ENCODE measurements at regions not wholly inside any gene's neighbourhood (a gene's known extent, or its start where the extent isn't known, plus 50 kb on each side); places are given as distances from the start of the nearest gene placed in this dataset.

GRCh38 chr2:19124135-19124534 lies 234.3 kb downstream of the OSR1 start:
- no peaks in the 10 kb centered on the region for H3K9me3 Mint-ChIP-seq
- no peaks in the 10 kb centered on the region for H3K36me3 Mint-ChIP-seq

DNA sequence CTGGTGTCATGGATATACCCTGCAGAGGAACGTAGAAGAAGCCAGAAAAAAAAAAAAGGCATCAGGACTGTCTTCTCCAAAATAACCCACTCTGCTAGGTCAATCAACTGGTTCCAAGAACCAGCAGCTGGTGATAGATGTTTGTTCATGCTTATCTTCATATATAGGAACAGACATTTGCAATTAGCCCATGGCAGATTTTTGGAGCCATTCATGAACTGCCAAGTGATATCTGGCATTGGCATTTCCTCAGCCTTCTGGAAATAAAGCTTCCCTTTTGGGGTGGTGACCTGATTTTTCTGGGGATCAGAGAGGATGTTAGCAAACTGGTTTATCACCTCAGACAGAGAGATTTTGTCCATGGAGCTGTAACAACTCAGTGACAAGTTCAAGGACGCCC lies 234.9 kb downstream of the OSR1 start:
- H3K4me3 Mint-ChIP-seq, result no peak overlapping the region

More at GRCh38 chr2:19124135-19124534, 234.3 kb downstream of the OSR1 start:
- Mint-ChIP-seq H3K4me1 (no peaks in the 10 kb centered on the region), H3K27ac (no peak overlapping the region), H3K27me3 (no peaks in the 10 kb centered on the region), H3K4me3 (no peak overlapping the region)
- DNase-seq, result no peak
- no peak for ATAC-seq (replicated peaks)

GRCh38 chr2:19122220-19122619 lies 236.2 kb downstream of the OSR1 start:
- DNase-seq (no peak), ATAC-seq (replicated peaks) (no peak)
- Mint-ChIP-seq H3K4me1 (no peaks in the 10 kb centered on the region), H3K9me3 (peaks cover 4 to 6% of the 10 kb centered on the region in 2 donors), H3K27ac (no peak overlapping the region), H3K27me3 (no peaks in the 10 kb centered on the region), H3K36me3 (peaks cover 0 to 3% of the 10 kb centered on the region in 2 donors), H3K4me3 (no peak overlapping the region)

More for the DNA sequence above, 234.9 kb downstream of the OSR1 start:
- Mint-ChIP-seq H3K9me3 (no peaks in the 10 kb centered on the region), H3K27me3 (no peaks in the 10 kb centered on the region), H3K27ac (no peak overlapping the region), H3K36me3 (no peaks in the 10 kb centered on the region), H3K4me1 (no peaks in the 10 kb centered on the region)
- ATAC-seq (replicated peaks) (no peak), DNase-seq (no peak)

DNA sequence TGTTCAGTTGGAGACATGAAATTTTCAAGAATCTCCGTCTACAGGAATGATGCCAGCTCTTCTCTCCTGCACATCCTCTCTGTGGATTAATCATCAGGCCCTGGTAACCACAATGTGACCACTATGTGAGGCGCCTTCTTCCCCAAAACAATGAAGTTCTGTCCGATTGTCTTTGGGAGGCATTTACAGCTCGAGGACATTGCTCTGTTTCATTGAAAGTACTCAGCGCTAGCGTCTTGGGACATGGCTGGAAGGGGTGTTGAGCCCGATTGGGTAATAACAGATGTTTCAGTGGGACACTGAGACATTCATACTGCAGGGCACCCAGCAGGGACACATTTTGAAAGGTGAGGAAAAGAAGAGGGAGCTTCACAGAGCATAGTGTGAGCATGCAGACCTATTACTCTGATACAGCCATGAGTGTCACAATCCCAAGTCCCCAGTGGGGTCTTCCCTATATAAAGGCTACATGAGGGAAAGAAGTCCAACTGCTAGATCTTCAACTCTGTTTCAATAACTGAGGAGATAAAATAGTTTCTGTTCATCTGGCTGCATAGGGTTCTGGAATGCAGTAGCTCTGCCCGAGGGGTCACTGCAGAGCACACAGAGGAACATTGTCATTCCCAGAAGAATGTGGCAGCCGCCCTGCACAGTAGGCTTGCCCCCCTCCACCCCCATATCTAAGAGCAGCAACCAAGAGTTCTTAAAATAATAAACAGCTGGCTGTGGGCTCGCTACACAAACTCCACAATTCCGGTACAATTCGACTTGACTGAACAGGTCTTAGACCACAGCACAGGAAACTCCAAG lies 237.3 kb downstream of the OSR1 start:
- Mint-ChIP-seq H3K9me3 (peaks cover 4 to 6% of the 10 kb centered on the region in 2 donors), H3K36me3 (peaks cover 0 to 3% of the 10 kb centered on the region in 2 donors), H3K27me3 (no peaks in the 10 kb centered on the region), H3K27ac (no peak overlapping the region), H3K4me3 (no peak overlapping the region), H3K4me1 (no peaks in the 10 kb centered on the region)
- ATAC-seq (replicated peaks), result no peak
- DNase-seq, result no peak

- Mint-ChIP-seq H3K9me3 (peaks cover 4 to 6% of the 10 kb centered on the region in 2 donors), H3K27me3 (no peaks in the 10 kb centered on the region), H3K4me3 (no peak overlapping the region), H3K4me1 (no peaks in the 10 kb centered on the region), H3K27ac (no peak overlapping the region), H3K36me3 (peaks cover 0 to 3% of the 10 kb centered on the region in 2 donors)
- no peak for ATAC-seq (replicated peaks)
- no peak for DNase-seq
Measured at GRCh38 chr2:19120181-19120580, 238.2 kb downstream of the OSR1 start.

GRCh38 chr2:19119326-19120001 lies 239.0 kb downstream of the OSR1 start:
- H3K9me3 Mint-ChIP-seq, result peaks cover 4 to 6% of the 10 kb centered on the region in 2 donors
- no peak overlapping the region for H3K27ac Mint-ChIP-seq
- ATAC-seq (replicated peaks) (no peak), DNase-seq (no peak)
- H3K4me1 Mint-ChIP-seq, result no peaks in the 10 kb centered on the region
- H3K27me3 Mint-ChIP-seq, result no peaks in the 10 kb centered on the region
- peaks cover 0 to 3% of the 10 kb centered on the region in 2 donors for H3K36me3 Mint-ChIP-seq
- no peak overlapping the region for H3K4me3 Mint-ChIP-seq

DNA sequence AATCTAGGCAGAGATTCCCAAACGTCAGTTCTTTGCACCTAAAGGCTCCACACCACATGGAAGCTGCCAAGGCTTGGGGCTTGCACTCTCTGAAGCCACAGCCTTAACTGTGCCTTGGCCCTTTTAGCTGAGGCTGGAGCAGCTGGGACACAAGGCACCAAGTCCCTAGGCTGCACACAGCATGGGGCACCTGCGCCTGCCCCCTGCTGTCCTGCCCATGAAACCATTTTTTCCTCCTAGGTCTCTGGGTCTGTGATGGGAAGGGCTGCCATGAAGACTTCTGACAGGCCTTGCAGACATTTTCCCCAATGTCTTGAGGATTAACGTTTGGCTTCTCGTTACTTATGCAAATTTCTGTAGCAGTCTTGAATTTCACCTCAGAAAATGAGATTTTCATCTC lies 241.5 kb downstream of the OSR1 start:
- H3K27me3 Mint-ChIP-seq, result no peaks in the 10 kb centered on the region
- peaks cover 4 to 6% of the 10 kb centered on the region in 2 donors for H3K9me3 Mint-ChIP-seq
- H3K4me3 Mint-ChIP-seq, result no peak overlapping the region
- peaks cover 0 to 3% of the 10 kb centered on the region in 2 donors for H3K36me3 Mint-ChIP-seq
- DNase-seq (no peak), ATAC-seq (replicated peaks) (no peak)
- no peaks in the 10 kb centered on the region for H3K4me1 Mint-ChIP-seq
- H3K27ac Mint-ChIP-seq, result no peak overlapping the region

DNA sequence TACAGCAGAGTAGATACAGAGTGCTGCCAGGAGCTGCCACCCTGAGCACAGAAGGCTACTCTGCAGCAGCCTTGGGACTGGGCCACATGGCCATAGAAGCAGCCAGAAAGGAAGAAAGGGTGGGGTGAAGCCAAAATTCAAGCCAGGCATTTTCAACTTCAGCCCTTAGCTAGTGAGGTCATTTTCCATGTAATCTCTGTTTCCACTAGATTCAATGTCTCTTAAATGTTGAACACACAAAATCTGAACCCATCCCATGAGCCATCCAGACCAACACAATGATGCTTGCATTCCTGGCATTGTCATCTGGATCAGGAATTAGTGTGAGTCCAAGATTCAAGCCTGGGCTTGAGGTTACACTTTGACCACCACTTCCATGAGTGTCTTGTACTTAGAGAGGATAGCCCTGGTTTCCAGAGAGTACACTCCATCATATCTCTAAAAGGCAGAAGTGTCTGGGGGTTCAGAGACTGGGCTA lies 243.6 kb downstream of the OSR1 start:
- no peaks in the 10 kb centered on the region for H3K27me3 Mint-ChIP-seq
- DNase-seq (no peak), ATAC-seq (replicated peaks) (no peak)
- peaks cover 0 to 3% of the 10 kb centered on the region in 2 donors for H3K36me3 Mint-ChIP-seq
- H3K4me3 Mint-ChIP-seq, result no peak overlapping the region
- peaks cover 4 to 6% of the 10 kb centered on the region in 2 donors for H3K9me3 Mint-ChIP-seq
- H3K4me1 Mint-ChIP-seq, result no peaks in the 10 kb centered on the region
- H3K27ac Mint-ChIP-seq, result no peak overlapping the region

DNA sequence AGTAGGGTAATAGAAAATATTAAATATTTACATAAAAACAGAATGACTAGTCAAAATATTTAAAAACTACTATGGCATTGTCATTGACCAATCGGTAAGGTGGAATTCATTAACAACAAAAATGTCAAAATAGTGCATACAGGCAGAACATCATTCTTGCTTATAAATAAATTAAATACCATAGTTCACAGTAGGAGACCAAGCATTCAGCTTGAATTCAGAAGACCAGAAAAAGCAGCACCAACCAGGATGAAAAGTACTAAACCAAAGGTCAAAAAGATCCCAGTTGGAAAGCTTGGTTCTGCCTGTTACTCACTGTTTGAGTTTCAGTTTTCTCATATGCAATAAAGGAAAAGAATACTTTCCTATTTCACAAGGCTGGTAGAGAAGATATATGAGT lies 244.3 kb downstream of the OSR1 start:
- H3K4me3 Mint-ChIP-seq, result no peak overlapping the region
- ATAC-seq (replicated peaks), result no peak
- peaks cover 0 to 3% of the 10 kb centered on the region in 2 donors for H3K36me3 Mint-ChIP-seq
- no peak overlapping the region for H3K27ac Mint-ChIP-seq
- peaks cover 4 to 6% of the 10 kb centered on the region in 2 donors for H3K9me3 Mint-ChIP-seq
- no peaks in the 10 kb centered on the region for H3K4me1 Mint-ChIP-seq
- no peaks in the 10 kb centered on the region for H3K27me3 Mint-ChIP-seq
- no peak for DNase-seq

DNA sequence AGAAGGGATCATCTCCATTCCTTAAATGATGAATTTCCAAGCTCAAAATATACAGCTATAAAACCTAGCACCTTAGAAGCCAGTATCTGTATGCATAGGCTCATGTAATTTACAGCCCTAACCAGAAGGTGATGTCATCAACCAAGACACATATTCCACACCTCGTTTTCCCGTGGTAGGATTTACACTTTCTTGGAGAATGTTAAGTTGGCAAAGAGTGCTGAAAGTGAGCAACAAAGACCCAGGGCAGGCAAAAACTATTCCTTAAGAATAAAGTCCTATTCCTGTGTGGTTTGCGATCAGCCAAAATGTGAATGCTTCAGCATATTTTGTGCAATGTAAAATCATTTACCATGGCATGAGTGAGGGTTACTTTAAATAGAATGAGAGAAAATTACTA lies 247.1 kb downstream of the OSR1 start:
- H3K4me1 Mint-ChIP-seq, result no peaks in the 10 kb centered on the region
- no peaks in the 10 kb centered on the region for H3K36me3 Mint-ChIP-seq
- no peak overlapping the region for H3K27ac Mint-ChIP-seq
- ATAC-seq (replicated peaks) (no peak), DNase-seq (no peak)
- H3K27me3 Mint-ChIP-seq, result no peaks in the 10 kb centered on the region
- H3K9me3 Mint-ChIP-seq, result no peaks in the 10 kb centered on the region
- H3K4me3 Mint-ChIP-seq, result no peak overlapping the region

DNA sequence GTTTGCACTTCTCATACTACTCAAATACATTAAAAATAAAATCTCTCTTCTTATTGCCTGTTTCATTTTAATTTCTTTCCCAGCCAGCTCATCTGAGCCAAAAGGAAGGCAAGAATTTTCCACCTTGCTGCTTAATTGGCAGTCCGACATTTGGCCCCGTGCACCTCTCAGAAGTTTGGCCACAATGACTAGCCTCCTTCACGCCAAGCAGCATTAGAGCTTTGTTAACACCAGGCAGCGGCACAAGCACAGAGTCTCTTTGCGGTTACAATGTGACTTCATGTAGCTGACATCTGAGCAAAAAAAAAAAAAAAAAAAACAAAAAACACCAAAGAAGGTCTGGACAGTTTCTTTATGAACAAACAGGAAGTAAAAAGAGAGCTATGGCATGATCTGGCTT lies 248.9 kb downstream of the OSR1 start:
- no peaks in the 10 kb centered on the region for H3K4me1 Mint-ChIP-seq
- no peaks in the 10 kb centered on the region for H3K36me3 Mint-ChIP-seq
- DNase-seq, result no peak
- H3K9me3 Mint-ChIP-seq, result peaks cover 0 to 2% of the 10 kb centered on the region in 2 donors
- no peak for ATAC-seq (replicated peaks)
- no peak overlapping the region for H3K4me3 Mint-ChIP-seq
- no peaks in the 10 kb centered on the region for H3K27me3 Mint-ChIP-seq
- H3K27ac Mint-ChIP-seq, result no peak overlapping the region

DNA sequence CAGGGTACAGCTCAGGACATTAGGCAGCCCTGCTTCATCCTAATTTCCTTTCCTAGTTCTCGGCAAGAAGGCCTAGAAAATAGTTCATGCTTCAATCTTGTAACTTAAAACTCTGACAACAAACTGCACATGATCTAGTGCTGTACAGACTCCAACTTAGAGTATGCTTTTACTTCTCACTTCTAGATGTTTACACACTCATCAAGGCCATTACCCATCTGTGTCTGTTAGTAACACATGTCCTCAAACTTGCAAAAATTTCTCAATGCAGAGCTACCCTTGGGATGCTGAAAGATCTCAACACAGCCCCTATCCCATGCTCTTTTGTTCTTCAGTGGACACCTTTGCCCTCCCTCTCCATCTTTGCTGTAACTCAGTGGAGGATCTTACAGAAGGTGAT lies 252.0 kb downstream of the OSR1 start:
- H3K36me3 Mint-ChIP-seq, result no peaks in the 10 kb centered on the region
- peaks cover 0 to 2% of the 10 kb centered on the region in 2 donors for H3K9me3 Mint-ChIP-seq
- no peak overlapping the region for H3K27ac Mint-ChIP-seq
- H3K4me3 Mint-ChIP-seq, result no peak overlapping the region
- DNase-seq (no peak), ATAC-seq (replicated peaks) (no peak)
- no peaks in the 10 kb centered on the region for H3K4me1 Mint-ChIP-seq
- H3K27me3 Mint-ChIP-seq, result no peaks in the 10 kb centered on the region

GRCh38 chr2:19104503-19104902 lies 253.9 kb downstream of the OSR1 start:
- ATAC-seq (replicated peaks) (no peak), DNase-seq (no peak)
- H3K9me3 Mint-ChIP-seq, result peaks cover 0 to 2% of the 10 kb centered on the region in 2 donors
- no peak overlapping the region for H3K27ac Mint-ChIP-seq
- no peaks in the 10 kb centered on the region for H3K36me3 Mint-ChIP-seq
- no peaks in the 10 kb centered on the region for H3K4me1 Mint-ChIP-seq
- no peaks in the 10 kb centered on the region for H3K27me3 Mint-ChIP-seq
- no peak overlapping the region for H3K4me3 Mint-ChIP-seq

DNA sequence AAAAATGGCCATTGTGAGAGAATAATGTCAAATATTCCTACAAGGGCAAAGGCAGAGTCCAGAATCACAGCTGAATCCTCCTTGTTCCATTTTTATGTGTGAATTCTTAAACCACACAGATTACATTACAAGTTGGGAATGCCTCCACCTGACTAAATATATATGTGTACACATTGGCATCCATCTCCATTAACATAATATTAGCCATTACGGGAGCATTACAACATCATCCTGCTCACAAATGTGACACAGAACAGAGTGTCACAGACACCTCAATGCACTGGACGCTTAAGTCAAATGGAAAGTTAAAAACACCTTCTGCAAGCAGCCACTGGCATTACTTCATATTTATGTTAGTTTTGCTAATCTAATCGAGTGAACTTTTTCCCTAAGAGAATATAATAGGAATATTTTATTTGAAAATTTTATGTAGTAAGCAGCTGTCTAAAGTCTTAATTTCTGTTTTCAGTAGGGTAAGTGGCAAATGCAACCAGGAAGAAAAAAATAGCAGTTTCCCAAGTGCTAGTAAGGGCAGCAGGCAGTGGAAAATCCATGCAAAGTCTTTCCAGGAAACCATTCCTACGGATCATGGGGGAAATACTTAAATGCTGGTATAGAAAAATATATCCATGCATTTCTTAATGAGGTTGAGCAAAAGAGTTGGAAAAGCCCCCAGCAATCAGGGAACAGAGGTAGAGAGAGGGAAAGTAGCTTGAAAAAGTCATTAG lies 255.6 kb downstream of the OSR1 start:
- Mint-ChIP-seq H3K9me3 (peaks cover 0 to 2% of the 10 kb centered on the region in 2 donors), H3K36me3 (no peaks in the 10 kb centered on the region), H3K27ac (no peak overlapping the region), H3K4me3 (no peak overlapping the region), H3K4me1 (peaks cover 0 to 2% of the 10 kb centered on the region in 2 donors), H3K27me3 (no peaks in the 10 kb centered on the region)
- ATAC-seq (replicated peaks), result no peak
- DNase-seq, result no peak
